Epidermal melanocyte (primary cell): ENCODE measurements at regions not wholly inside any gene's neighbourhood (a gene's known extent, or its start where the extent isn't known, plus 50 kb on each side); places are given as distances from the start of the nearest gene placed in this dataset.
"Not testable (repeated sequence)": the region's sequence is repeated elsewhere in the genome, so short reads cannot be mapped to it uniquely, and the experiment has no call there.

ENCODE experiments used
- DNase-seq: peaks from one replicate; pipeline ENCODE4 v3.0.0; 2011; ENCODE audit warnings: low spot score; ENCODE audit not compliant: insufficient read length

DNA sequence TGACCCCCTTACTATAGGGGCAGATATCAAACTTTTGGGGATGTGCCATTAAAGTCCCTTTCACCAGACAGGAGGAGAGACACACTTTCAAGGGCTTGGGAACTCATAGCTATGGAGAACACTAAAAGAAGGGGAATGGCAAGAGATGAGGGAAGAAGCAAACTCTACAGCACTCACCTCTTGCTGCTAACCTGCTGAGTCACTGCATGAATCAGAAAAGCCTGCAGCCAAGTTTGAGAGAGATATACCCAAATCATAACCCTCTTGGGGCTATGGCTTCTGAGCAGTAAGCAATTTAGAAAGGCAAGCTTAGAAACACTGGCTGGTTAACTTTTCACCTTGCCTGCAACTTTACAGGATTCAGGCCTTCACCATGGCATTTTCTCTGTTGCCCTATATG is 1028.0 kb downstream of the UQCRFS1 start:
- DNase-seq = no peak

DNA sequence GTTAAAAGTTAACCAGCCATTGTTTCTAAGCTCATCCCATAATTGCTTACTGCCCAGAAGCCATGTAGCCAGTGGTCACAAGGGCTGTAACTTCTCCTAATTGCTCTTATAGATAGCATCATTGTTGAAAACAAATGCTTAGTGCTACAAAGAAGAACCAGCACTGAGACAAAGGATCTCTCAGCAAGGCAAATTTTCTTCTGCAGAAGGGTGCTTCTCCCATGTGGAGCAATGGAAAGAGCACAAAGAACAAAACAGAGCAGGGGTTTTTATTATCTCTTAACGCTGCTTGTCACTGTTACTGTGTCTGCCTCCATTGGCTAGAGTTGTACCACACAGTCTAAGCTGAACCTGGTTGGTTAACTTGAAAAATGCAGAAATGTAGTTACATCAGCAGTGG is 1036.8 kb downstream of the UQCRFS1 start:
- DNase-seq = no peak

DNA sequence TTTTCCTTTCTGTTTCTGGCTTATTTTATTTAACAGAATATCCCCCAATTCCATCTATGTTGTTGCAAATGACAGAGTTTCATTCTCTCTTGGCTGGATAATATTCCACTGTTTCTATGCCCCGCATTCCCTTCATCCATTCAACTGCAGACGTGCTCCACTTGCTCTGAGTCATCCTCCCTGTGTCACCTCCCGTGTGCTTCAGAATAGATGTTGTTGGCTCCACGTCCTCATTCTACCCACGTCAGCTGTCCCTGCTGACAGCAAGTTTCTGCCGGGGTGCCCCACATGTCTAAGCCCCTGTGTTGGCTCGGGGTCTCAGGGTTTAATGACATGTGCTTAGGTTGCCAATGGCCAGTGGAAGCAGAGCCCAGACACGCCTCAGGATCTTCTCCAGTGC is 1041.0 kb downstream of the UQCRFS1 start:
- DNase-seq = no peak

DNA sequence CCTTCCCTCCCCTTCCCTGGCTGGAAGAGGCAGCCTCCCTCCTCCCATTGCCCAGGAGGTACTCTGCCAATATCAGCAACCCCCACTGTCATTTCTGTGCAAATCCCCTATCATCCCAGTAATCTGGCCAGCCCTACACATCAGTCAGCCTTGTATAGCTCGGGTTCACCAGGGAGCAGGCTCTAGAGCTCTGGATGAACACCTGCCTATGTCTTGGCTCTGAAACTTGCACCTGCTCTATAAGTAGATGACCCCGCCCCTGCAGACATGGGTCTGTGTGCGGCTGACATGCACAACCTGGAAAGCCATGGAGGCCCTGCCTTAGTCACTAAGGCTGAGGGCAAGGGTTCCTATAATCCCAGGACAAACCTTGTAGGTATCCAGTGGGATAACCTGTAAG is 1042.9 kb downstream of the UQCRFS1 start:
- DNase-seq = no peak

DNA sequence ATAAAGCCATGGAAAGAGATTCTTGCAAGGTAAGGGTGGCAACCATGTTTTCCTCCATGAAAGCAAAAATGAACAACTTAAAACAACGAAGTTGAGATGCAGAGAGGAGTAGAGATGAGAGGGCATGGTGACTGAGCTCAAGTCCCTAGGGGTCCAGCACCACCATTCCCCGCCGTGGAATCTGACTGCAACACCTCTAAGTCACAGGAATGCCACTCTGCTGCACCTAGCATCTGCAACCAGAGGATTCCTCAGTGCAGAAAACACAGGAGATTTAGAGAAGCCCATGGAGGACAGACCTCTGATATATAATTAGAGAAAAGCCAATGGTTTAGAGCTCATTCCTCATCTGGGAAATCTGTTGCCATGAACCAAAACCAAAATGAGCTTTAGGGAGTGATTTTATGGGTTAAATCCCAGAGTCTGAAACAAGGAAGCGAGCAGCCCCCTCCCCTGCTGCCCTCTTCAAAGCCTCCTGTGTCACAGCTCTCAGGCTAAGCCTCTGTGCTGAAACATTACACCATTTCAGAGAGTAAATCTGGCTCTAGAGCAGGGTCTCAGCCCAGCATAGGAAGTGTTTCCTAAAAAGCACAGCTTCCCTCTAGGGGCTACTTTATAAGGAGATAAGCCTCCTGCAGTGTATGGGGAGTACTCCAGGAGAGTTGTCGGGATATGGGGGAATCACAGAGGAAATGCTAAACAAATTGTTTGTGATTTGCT is 1043.6 kb downstream of the UQCRFS1 start:
- no peak for DNase-seq

DNA sequence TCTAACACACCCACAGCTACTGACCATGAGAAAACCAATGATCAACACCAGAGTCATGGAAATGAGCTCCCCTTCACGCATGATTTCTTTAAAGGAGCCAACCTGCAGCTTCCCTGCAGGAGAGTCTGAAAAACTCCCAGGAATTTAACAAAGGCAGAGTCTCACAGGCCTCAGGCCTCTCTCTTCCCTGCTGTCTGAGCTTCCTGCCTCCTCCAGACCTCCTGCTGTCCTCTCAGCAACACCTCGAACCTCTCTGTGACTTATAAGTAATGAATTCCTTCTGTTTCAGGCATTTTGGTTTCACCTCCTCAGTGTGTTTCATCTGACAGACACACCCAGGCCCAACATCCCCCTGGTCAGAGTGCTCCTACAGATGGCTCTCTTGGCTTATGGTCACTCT is 1044.4 kb downstream of the UQCRFS1 start:
- no peak for DNase-seq

DNA sequence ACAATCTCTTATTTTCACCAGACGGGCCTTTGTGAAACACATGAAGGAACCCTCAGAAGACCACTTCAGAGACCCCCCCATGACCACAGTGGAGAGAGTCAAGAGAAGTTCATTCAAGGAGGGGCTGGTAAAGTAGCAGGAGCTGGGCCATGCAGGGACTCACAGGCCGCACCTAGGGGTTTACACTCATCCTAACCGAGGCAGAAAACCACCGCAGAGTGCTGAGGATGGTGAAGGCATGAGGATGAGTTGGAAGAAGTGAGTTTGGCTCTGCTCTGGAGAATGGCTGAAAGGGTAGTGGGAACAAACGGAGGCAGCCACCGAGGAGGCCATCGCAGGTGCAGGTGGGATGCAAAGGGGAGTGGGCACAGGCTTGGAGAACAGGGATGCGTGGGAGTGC is 1046.9 kb downstream of the UQCRFS1 start:
- DNase-seq = no peak

DNA sequence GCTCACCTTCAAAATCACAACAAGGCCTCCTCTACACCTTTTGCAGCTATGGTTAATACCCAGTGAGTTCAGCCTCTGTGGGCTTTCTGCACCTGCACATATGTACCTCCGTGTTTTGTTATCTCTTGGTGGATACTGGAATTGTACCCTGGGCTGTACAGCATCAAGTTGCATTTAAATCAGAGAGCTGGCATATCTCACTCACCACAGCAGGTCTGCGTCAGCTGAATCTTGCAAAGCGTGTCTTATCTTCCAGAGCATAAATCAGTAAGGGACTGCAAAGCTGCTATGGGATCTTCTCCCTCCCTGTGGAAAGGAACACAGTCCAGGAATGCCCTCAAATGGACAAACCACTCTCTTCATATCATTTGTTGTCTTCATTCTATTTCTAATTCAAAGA is 1048.7 kb downstream of the UQCRFS1 start:
- DNase-seq = no peak

DNA sequence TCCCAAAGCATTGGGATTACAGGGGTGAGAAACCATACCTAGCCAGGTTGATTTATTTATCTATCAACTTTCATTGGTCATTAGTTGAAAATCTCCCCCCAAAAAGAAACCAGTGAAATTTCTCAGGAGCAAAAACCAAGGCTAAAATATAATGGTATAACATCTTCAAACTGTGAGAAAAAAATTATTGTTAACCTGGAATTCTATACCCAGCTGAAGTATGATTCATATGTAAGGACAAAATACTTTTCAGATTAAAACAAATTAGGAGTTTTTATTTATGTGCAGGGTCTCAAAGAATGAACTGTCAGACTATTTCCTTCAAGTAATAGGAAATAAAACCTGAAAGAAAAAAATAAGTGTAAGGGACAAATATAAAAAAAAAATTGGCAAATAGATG is 1053.9 kb downstream of the UQCRFS1 start:
- DNase-seq = no peak

DNA sequence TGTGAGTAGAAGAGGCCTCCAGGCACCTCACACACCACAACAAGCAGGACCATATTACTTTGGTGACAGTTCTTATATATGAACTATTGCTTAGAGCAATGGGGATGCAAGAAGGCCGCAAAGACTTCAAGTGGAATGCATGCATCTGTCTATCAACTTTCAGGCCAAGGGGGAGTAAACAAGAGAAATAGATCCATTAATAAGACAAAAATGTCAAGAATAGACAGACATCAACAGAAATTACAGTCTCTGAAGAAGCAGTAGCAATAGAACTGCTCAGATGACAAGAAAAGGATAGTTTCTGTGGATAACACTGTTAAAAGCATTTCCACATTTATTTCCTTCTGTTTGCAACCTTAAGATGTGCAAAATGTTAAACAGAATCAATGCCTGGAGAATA is 1057.7 kb downstream of the UQCRFS1 start:
- no peak for DNase-seq

DNA sequence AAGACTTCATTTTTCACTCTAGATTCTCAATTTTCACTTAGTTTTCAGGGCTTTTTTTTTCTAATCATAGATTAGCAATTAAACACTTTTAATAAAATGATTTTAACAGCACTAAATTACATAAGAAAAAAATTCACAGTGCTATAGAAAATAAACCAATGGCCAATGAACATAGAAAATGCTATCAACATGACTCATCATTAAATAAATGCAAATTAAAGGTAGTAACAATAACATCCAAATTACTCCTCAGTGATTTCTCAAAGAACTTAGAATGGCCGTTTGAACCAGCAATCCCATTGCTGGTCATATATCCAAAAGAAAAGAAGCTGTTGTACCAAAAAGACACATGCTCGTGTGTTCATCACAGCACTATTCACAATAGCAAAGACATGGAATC is 1058.9 kb downstream of the UQCRFS1 start:
- no peak for DNase-seq

DNA sequence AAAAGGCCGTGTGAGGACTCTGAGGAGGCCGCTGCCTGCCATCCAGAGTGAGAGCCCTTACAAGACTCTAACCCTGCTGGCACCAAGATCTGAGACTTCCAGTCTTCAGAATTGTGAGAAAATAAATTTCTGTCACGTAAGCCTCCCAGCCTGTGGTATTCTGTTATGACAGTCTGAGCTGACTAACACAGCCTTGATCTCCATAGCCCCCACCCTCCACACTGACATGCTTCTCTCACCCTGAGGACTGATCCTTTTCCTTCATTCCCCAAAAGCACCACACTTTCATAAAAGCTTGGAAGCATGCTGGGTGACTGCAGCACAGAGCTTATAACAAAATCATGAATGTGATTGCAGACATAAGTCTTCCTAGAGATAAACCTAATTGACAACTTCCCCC is 1059.8 kb downstream of the UQCRFS1 start:
- no peak for DNase-seq

DNA sequence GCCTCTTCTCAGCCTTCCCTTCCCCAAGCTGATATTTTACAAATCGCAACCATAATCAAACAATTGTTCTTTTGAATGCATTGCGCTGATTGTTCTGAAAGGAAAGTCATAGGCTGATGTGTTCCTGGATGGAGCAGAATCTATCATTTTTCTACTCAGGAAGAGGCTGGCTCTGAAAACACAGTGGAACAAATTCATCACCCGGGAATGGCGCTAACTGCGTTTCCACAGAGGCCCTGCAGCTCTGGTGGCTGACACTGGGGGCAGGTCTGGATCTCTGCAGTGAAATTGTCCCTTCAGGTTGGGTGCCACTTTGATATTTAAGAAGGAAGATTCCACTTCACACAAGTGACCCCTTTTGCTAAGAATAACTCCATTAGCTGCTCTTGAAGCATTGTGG is 1060.8 kb downstream of the UQCRFS1 start:
- DNase-seq = no peak

DNA sequence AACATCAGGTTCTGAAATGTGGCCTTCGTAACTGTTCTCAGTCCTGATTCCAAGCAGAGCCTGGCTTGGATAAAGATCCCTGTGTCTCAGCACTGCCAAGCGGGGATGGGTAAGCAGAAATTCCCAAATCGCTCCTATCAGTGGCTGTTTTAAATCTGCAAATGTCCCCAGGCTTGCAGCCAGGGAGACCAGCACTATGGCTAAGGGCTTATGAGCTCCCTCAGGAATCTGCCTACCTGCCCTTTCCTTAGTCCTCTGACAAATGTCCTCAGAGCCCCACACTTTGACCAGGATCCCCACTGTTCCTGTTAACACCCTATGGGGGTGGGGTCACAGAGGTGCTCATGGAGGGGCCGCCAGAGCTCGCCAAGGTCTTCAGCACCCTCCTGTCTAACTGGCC is 1062.8 kb downstream of the UQCRFS1 start:
- no peak for DNase-seq

DNA sequence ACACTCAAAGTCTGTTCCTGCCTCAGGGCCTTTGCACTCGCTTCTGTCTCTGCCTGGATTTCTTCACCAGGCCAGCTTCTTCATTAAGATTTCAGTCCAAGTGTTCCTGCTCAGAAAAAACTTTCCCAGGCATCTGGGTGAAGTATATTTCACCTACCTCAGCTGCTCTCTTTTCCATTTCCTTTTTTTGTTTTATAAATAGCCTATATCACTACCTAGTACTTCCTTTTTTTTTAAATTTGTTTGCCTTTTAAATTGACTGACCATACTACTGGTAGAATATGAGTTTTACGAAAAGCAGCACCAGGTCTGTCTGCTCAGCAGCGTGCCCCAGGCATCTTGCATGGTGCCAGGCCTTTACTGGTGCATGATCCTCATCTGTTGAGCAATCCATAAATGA is 1064.4 kb downstream of the UQCRFS1 start:
- DNase-seq = no peak

DNA sequence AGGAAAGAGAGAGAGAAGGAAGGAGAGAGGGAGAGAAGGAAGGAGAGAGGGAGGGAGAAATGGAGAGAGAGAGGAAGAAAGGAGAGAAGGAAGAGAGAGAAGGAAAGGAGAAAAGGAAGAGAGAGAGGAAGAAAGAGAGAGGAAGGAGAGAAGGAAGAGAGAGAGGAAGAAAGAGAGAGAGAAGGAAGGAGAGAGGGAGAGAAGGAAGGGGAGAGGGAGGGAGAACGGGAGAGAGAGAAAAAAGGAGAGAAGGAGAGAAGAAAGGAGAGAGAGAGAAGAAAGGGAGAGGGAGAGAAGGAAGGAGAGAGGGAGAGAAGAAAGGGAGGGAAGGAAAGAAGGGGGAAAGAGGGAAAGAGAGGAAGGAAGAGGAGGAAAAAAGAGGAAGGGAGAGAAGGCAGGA is 1070.7 kb downstream of the UQCRFS1 start:
- no peak for DNase-seq

DNA sequence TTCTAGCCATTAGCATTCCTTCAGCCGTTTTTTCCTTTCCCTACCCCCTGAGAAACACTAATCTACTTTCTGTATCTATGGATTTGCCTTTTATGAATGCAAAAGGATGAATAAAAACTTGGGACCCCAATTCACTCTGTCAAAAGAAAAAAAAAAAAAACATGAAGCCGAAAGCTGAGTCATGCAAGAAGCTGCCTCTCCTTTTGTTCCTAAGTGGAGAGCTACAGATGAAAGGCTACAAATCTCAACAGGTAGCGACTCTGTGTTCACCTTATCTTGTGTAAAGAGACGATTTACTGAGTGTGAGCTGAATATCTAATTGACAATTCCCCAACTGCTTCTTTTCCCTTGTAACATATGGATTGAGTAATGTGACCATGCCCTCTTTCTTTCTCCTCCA is 1072.8 kb downstream of the UQCRFS1 start:
- DNase-seq = no peak

DNA sequence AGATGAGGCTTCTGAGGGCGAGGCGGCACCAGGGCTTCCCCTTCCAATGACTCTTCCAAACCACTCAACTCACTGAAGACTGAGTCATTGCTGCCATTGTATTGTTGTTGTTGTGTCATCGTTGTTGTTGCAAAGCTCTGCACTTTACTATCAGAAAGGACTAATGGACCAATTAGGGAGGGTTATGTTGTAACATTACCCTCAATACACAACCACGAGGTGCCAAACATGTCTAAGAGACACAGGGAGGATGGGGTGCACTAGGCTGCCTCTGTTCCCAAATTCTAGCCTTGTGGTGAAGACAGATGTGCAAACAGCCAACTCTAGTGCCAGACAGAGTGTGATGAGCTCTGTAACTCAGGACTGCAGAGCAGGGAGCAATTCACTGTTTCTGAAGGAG is 1075.2 kb downstream of the UQCRFS1 start:
- no peak for DNase-seq

DNA sequence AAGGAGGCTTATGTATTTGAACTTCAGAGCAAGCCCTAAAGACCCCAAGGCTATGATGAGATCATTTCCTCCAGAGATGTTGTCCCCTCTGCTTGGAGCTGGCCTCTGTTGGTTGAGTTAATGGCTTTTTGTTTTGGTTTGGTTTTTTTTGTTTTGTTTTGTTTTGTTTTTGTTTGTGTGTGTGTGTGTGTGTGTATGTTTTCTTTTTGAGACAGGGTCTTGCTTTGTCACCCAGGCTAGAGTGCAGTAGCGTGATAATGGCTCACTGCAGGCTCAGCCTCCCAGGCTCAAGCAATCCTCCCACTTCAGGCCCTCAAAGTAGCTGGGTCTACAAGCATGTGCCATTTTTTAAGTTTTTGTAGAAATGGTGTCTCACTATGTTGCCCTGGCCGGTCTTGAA is 1076.2 kb downstream of the UQCRFS1 start:
- DNase-seq = no peak

DNA sequence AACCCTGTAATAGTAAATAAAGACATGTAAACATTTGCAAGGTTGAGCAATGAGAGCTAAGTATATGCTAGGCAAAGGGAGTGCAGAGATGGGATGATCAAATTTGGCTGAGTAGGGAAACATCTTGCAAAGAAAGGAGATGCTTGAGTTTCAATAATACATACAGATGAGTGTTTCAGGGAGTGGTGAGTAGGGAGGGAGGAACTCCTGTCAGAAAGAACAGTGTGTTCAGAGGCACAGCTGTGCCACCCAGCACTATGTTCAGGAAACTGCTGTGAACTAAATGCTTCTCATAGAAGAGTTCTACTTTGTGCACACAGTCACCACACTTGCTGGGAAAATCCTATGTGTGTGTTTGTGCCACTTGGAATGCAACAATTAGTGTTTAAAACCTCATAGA is 1077.1 kb downstream of the UQCRFS1 start:
- no peak for DNase-seq

DNA sequence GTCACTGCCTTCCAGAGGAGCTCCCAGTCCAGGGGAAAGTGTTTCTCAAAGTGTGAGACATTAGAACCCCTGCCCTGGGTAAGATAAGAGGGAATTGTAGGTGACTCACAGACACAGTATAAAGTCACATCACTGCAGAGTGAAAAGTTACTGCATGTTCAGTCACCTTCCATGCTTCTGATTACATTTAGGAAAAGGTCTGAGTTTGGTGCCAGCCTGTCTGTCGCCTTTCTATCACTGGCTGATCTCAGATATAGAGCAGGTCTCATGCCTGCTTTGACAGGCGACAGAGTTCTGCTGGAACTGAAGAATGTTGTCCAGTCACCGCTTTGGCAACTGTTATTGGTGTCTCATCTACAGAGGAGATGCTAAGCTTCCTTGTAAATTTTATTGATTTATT is 1078.6 kb downstream of the UQCRFS1 start:
- DNase-seq = no peak

DNA sequence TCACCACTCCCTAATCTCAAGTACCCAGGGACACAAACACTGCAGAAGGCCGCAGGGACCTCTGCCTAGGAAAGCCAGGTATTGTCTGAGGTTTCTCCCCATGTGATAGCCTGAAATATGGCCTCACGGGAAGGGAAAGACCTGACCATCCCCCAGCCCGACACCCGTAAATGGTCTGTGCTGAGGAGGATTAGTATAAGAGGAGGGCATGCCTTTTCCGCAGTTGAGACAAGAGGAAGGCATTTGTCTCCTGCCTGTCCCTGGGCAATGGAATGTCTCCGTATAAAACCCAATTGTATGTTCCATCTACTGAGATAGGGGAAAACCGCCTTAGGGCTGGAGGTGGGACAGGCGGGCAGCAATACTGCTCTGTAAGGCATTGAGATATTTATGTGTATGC is 1082.1 kb downstream of the UQCRFS1 start:
- DNase-seq = not testable (repeated sequence)

DNA sequence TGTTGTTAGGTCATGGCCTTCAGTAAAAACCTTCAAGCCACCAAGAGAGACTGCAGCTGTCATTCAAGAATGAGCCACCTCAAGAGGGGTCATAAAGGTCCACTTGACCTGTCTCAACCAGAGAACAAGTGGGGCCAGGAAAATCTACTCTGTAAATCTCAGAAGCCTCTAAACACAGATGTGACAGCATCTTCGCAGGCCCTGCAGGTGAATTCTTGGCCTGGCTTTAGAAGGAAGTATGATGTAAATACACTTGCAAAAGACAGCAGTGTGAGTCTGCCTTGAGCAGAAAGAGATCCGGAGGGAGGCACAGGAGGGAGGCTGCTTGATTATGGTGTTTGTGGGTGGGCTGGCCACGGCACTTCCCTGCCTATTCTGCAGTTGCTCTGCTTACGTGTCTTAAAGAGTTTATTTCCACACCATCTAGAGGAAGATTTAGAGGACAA is 1082.9 kb downstream of the UQCRFS1 start:
- no peak for DNase-seq

DNA sequence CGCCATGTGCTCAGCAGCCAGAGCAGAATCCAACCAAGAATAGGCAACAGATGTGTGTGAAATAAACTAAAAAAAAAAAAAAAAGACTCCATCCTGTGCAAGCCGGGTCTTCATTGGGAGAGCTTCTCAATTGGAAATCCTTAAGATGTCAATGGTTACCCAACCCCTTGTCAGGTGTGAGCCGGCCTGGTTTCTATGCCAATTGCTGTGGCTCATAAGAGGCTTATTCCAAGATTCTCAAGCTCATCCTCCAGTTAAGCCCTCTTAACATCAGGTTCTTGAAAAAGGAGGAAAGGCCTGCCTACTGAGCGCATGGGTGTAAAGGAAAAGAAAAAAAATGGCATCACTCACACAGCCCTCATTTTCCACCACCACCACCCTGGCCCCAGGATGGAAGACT is 1084.6 kb downstream of the UQCRFS1 start:
- no peak for DNase-seq
